ENCODE measurements at regions not wholly inside any gene's neighbourhood (a gene's known extent, or its start where the extent isn't known, plus 50 kb on each side); places are given as distances from the start of the nearest gene placed in this dataset.

DNA sequence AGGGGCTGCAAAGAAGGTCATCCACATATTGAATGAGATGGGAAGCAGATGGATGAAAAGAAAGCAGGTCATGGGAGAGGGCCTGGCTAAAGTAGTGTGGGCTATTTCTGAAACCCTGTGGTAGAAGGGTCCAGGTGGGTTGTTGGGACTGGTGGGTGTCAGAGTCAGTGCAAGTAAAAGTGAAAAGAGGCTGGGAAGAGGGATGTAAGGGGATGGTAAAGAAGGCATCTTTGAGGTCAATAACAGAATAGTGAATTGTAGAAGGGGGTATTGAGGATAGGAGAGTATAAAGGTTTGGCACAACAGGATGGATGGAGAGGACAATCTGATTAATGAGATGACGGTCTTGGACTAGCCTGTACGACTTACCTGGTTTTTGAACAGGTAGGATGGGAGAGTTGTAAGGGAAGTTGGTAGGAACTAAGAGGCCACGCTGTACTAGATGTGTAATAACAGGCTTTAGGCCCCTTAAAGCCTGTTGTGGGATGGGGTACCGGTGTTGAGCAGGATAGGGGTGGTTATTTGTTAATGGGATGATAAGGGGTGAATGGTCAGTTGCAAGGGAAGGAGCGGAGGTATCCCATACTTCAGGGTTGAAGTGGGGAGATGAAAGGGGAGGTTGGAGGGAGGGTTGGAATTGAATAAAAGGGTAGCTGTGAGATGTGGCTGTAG, 748.9 kb upstream of the ADGRB3 start:
- TF ChIP-seq RAD21 (IDR thresholded peaks at IDR 0.05; ENCODE audit: low read depth), result no peak
- TF ChIP-seq EP300 (IDR thresholded peaks at IDR 0.05; ENCODE audit: borderline replicate concordance), result no peak
